Left hindlimb (tissue), 1 donor: ENCODE measurements at regions not wholly inside any gene's neighbourhood (a gene's known extent, or its start where the extent isn't known, plus 50 kb on each side); places are given as distances from the start of the nearest gene placed in this dataset.

Experiments used
- DNase-seq: peaks from one replicate; pipeline ENCODE4 v3.0.0-alpha.2; 2018

DNA sequence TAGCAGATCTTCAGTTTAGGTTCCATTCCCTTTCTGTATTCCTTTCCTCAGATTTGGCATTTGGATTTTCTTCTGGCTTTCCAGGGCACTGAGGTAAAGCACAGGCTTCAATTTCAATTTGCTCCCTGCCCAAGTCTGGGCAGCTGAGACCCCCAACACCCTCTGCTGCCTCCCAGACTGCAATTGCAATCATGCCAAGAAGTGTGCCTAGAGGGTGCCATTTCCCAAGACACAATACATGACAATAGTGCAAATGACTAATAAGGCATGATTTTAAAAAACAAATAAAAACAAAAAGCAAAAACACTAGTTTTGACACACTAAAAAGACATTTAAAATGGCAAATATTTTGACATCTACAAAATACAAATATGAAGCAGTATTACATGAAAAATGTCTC lies 364.8 kb downstream of the EPM2A start:
- DNase-seq: no peak

DNA sequence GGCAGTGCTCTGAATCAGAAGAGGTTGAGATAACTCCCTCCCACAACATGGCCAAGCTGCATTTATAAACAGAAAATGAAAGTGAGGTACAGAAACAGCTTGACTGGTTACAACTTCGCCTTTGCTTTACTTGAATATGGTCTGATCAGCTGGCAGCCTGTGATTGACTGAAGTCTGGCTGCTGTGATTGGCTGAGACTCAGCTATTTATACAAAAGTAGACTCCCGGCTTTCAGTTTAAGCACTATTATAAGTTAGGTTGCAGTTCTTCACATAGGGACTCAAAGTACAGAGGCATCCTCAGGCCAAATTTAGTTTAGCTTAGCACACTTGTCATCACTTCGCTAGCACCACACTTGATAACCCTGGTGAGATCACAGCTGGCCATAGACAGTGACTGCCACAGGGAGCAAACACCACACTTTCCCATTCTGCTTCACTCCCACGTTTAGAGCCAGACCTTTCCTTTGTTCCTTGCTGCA lies 362.6 kb downstream of the EPM2A start:
- peak; percentile 46 for DNase-seq

DNA sequence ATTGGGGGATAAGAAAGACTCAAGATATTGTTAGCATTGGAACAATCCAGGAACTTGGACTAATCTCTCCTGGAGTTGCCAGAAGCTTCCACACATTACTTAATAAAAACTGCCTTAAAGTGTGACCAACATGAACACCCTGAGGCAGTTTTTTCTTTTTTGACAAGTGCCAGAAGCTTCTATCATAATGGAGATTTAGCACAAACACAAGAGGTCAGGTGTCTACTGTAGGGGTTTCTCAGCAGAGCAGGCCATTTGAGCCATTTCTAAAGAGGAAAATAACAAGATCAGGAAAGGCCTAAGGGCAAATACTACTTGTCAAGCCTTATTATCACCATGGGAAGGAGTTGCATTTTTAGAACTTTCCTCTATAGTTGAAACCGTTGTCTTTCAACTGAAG lies 361.5 kb downstream of the EPM2A start:
- DNase-seq: no peak

DNA sequence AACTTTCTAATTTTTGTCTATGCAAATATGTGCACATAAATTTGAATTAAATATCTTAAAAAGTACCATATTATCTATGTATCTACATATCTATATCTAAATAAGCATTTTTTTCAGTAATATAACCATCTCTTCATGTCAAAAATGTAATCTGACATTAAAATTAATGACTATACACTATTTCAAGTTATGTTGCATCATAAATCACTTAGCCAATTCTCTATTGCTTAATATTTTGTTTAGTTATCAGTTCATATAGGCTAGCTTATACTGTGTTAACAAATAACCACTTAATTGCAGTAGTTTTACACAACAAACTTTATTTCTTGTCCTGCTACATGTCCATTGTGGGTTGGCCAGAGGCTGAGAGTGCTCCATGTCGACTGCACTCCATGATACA lies 360.8 kb downstream of the EPM2A start:
- DNase-seq: no peak

DNA sequence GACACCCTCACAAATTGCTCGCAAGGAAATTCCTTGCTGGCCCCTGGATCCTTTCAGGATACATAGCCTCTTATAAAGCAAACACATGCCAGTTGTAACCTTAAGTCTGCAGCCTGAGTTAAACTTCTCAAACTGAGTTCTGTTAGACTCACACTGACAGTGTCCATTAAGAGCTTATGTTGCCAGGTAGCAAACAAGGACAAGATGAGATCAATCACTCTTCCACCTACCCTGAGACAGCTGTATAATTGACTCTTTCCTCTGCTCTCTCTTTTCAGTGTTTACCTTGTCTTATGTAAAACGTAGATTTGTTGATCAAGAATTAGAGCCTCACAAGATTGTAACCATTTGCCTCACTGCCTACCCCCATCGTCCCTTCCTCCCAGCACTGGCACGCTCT lies 359.8 kb downstream of the EPM2A start:
- no peak for DNase-seq

DNA sequence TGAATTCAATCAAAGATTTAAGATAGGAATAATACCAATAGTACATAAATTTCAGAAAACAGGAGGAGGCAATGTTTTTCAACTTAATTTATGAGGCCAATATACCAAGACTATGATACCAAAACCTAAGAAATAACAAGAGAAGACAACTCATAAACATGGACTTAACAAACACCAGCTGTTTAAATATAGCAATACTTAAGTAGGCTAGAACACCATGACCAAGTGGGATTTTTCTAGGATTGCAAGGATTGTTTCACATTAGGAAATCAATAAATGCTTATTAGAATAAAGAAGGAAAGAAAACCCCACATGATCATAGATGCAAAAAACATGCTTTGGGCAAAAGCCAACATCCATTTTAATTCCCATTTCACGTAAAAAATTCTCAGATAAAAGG lies 355.1 kb downstream of the EPM2A start:
- DNase-seq: no peak

DNA sequence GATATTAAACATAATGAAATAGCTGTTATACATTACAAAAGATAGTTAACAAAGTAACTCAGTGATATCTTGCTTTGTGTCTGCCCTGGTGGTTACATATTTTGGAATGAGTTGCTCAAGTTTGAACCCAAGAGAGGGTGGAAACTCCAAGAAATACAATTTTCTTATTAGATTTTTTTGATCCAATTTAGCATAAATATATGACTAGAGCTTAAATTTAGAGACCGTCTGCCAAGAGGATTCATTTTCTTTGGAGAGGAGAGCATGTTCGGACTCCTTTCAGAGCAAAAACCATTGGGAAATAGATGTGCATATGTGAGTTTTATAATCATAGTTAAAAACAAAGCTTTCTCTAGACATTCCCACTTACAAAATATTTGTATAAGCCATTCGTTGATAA lies 353.4 kb downstream of the EPM2A start:
- no peak for DNase-seq

DNA sequence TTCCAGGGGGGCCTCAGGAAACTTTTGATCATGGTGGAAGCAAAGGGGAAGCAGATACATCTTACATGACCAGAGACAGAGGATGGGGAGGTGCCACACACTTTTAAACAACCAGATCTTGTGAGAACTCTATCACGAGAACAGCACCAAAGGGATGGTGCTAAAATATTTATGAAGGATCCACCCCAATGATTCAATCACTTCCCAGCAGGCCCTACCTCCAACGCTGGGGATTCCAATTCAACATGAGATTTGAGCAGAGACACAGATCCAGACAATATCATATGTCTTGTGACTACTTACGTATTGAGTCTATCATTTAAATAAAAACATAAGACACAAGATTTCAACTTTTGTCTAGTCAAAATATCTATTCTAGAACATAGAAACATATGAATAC lies 351.9 kb downstream of the EPM2A start:
- no peak for DNase-seq

DNA sequence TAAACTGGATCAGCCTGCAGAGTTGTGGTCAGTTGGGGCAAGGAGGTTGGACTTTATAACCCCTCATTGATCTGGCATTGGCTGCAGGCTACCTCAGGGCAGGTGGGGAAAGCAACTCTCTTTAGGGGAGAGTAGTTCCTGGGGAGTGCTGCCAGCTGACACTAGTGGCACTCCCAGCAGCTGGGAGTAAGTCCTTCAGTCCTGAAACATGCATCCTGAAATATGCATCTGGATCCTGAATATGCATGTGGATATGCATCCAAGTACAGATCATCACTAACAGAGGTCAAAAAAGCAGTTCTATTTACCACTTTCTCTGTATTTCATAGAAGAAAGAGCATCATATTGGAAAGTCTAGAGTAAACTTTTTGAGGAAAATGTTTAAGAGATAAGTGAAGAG lies 350.8 kb downstream of the EPM2A start:
- DNase-seq: no peak

DNA sequence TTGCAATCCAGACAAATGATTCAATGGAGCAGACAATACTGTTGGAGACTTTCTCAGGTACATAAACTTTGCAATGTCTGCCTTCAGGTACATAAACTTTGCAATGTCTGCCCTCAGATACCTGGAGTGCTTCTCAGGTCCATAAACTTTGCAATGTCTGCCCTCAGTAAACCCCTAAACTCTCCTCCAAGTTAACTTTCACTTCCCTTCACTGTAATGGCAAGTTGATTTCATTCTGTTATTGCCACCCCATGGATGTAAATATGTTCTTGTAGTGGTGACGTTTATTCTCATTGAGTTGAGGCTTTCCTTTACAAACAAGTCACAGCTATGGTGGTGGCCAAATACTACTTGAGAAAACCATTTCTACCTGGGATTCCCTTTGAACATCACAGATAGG lies 338.8 kb downstream of the EPM2A start:
- DNase-seq: no peak

DNA sequence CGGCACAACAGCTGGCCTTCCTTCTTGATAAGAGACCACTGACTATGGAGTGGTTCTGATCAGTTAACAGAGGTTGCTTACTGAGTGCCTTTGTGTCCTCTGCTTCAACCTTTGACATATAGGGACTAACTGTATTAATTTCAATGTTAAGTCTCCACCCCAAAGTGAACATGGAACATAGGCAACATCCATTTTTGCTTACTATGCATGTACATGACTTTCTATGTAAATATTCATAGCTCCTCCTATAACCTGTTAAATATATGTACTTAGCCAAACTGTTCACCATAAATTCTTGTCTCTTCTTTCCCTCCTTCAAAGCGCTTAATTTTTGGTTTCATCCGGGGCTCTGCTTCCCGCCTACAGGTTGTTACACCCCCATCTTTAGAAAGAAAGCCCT lies 334.8 kb downstream of the EPM2A start:
- DNase-seq: no peak

DNA sequence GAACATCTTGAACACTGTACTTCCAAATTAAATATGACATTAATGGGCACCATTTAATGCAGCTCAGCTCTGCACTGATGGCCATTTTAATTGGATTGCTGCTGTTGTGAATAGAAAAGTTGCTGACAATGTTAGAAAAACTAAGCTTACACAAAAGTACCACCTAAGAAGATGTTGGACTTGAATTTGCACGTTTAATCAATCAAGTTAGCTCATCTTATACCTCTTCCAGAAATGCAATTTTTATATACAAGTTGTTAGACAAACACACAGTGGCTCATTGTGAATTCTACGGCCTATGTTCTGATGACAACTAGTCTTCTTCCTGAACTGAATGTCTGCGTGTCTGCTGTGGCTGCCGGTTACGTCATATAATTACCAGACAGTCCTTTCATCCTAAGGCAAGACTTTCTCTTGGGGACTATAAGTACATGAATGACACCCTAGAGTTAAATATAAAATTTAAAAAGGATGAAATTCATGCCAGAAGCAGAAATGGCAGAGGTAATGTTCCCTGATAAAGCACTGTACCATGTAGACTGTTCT lies 330.2 kb downstream of the EPM2A start:
- DNase-seq: no peak

DNA sequence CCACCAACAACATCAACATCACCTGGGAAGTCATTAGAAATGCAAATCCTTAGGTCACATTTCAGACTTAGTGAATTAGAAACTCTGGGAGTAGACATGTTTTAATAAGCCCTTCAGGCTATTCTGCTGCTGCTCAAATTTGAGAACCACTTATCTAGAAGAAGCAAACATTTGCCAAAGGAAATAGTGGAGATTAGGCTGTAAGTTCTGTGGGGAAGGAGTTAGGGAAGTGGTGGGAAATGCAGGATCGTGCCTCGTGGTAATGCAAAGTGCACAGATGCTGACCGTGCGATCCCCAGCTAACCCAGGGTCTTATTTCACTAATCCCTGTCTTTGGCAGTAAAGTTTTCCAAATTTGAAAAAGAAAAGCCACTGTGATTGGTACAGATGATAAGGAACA lies 328.5 kb downstream of the EPM2A start:
- no peak for DNase-seq

DNA sequence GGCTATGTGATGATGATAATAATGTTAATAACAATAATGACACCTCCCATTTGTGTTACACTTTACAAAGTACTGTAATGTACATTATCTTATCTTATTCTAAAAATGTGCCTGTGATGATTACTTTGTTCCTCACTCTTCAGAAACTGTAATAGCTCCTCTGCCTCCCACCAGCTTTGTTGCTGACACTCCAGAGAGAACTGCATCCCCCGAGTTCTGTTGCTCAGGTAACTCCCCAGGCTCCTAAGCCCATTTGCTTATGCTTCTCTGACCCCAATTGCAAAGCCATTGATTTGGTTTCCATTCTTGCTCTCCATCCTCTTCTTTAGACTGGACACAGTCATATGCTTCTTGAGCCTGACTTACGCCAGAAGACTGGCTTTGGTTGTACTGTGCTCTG lies 319.7 kb downstream of the EPM2A start:
- DNase-seq: no peak

DNA sequence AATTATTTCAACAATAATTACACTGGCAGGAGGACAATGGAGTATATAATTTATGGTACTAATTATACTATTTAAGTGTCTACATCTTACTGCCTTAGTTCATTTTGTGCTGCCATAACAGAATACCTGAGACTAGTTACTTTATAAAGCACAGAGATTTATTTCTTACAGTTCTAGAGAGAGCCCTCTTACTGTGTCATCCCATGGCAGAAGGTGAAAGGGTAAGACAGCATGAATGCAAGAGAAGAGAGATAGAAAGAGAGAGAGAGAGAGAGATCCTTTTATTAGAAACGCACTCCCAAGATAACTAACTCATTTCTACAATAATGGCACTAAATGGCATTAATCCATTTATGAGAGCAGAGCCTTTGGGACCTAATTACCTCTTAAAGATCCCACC lies 314.7 kb downstream of the EPM2A start:
- no peak for DNase-seq

DNA sequence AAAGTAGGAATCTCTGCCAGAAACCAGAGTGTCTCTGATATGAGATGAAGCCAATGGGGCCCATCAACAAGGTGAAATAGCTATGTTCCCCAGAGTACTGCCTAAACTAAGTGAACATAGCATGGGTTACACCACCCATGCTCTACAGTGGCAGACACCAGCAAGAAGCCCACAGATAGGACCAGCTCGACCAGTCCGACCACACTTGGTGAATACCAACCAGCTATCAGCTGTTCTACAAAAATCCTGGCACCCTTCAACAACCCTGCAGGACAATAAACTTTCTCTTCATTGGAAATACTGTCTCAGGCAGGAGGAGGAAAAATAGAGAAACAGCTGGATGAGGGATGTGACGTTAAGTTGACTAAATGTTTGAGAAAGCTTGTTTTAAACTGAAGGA lies 311.4 kb downstream of the EPM2A start:
- no peak for DNase-seq

DNA sequence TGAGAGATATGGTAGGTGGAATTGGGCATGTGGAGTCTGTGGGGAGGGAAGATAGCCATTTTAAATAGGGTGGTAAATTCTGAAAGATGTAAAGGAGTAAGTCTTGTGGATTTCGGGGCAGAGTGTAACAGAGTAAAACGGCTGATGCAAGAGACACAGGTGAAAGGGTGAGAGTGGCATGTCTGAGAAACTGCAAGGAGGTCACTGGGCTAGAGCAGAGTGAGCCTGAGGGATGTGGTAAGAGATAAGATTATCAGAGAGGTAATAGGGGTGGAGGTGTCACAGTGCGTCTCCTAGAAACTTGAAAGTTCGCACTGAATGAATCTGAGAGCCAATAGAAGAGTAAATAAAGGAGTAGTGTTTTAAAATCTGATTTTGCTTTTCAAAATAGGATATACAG lies 308.1 kb downstream of the EPM2A start:
- no peak for DNase-seq

DNA sequence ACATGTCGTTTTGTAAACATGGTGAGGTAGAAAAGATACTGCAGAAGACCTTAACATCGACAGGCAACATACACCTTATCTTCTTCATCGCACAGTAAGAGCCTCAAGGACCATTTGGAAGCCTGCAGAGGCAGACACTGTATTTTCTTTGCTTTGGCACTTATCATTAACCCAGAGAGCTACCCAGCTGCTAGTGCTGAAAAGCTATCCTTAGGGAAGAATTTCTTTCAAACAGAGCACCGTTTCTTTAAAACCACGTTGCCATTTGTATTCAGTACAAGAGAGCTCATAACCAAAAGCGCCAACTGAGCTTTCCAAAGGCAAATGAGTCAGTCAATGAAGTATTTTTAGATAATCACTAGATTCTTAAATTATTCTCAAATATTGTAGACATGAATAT lies 306.6 kb downstream of the EPM2A start:
- no peak for DNase-seq

DNA sequence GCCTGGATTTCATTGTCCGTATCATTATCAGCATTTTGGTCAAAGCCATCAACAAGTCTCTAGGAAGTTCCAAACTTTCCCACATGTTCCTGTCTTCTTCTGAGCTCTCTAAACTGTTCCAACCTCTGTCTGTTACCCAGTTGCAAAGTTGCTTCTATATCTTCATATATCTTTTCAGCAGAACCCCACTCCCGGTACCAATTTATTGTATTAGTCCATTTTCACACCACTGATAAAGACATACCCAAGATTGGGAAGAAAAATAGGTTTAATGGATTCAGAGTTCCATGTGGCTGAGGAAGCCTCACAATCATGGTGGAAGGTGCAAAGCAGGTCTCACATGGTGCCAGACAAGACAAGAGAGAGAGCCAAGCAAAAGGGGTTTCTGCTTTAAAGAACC lies 293.2 kb downstream of the EPM2A start:
- DNase-seq: no peak

DNA sequence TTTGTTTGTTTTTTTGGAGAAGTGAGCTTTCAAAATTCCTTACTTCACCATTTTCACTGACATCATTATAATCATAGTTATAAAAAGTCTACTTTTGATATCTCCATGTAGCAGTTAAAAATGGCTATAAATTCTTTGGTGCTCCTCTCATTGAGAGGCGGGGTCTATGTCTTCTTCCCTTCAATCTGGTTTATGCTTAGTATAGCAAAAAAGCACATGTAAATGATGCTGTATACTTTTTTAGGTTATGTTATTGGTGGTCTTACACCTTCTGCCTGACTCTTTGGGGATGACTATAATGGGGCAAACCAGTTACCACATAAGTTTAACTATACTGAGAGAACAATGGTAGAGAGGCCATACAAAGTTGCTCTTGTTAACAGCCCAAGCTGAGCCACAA lies 289.6 kb downstream of the EPM2A start:
- DNase-seq: no peak

DNA sequence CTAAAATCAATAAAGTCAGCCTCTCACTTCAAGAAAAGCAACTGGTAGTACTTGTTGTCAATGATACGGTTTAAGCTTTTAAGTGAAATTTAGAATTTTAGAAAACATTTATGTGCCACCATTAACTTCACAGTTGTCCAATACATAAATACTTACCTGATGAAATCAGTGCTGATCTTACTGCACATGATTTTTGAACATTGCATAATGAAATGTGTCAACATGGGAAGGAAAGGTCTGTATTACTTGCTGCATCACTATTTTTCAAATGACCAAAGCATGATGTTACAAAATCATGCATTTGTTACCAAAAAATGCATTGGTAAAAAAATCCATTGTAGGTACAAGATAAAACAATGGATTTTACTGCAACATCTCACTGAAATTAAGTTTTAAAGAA lies 284.3 kb downstream of the EPM2A start:
- no peak for DNase-seq

DNA sequence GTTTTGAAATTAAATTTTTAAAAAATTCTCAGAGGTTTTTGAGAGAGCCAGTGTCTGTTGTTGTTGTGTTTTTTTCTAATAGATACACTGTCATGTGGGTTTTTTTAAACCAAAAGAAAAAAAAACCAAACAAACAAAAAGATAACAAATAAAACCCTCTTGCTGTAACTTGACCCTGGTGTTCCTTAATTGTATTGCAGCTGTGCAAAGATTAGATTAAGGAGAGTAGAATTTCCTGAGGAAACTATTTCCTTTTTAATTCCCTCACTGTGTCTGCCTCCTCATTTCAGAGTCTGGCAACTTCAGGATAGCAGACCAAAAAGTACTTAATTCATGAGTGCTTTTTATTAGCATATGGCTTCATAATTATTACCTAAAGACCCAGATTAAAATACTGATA lies 281.9 kb downstream of the EPM2A start:
- DNase-seq: no peak

DNA sequence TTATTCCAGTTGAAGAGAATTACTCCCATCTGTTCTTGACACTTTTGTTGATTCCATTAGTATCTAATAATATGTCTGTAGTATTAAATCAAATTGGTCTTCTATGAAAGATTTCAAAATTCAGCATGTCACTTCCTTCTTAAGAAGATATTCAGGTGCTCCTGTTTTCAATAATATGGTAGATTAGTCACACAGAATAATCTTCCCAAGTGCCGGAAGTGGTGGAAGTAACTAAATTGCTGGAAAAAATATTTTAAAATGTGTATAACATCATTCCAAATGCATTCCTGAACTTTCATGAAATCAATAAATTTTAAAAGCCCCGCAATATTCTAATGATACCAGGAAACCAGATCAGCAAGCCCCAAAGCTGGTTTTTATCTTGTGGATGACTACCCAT lies 281.3 kb downstream of the EPM2A start:
- DNase-seq: no peak

DNA sequence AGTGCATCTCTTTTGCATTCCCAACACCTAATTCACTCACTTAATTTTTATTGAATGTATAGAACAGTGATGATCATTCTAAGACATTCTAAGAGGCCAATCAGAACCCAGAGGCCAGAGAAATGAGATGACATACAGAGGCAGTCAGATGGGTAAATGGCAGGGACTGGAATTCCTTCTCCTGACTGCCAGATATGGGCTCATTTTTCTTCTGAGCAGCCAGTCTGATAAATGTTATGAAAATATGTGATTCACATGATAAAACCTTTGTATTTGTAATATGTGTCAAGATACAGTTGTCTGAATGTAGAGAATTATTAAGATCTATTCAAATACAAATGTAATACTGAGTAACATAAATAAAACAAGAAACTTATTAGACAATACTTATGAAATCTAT lies 277.8 kb downstream of the EPM2A start:
- DNase-seq: no peak

DNA sequence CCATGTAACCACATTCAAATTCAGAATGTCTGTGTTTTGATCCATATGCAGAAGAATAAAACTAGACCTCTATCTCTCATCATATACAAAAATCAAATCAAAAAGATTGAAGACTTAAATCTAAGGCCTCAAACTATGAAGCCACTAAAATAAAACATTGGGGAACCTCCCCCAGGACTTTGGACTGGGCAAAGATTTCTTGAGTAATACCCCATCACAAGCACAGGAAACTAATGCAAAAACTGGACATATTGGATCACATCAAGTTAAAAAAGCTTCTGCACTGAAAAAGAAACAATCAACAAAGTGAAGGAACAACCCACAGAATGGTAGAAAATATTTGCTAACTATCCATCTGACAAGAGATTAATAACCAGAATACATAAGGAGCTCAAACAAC lies 266.8 kb downstream of the EPM2A start:
- no peak for DNase-seq

DNA sequence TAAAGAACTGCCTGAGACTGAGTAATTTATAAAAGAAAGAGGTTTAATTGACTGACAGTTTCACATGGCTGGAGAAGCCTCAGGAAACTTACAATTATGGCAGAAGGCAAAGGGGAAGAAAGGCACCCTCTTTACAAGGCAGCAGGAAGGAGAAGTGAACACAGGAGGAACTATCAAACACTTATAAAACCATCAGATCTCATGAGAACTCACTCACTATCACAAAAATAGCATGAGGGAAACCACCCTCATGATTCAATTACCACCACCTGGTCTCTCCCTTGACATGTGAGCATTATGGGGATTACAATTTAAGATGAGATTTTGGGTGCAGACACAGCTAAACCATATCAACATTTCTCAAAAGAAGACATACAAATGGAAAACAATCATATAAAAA lies 266.3 kb downstream of the EPM2A start:
- no peak for DNase-seq
